GM18520 (cell line): ENCODE measurements at regions not wholly inside any gene's neighbourhood (a gene's known extent, or its start where the extent isn't known, plus 50 kb on each side); places are given as distances from the start of the nearest gene placed in this dataset.
"Not testable (repeated sequence)": the region's sequence is repeated elsewhere in the genome, so short reads cannot be mapped to it uniquely, and the experiment has no call there.

Experiments used
- ATAC-seq: cut with Tn5 transposase; IDR thresholded peaks from one replicate; pipeline ENCODE4 v1.9.1; 2021; ENCODE audit not compliant: unreplicated experiment

GRCh38 chr6:26795474-26796307 lies 136.1 kb upstream of the ZNF322 start:
- ATAC-seq = not testable (repeated sequence)

- not testable (repeated sequence) for ATAC-seq
Observed at GRCh38 chr6:26799903-26800633, 140.5 kb upstream of the ZNF322 start.

- ATAC-seq = not testable (repeated sequence)
Observed at GRCh38 chr6:26803762-26804161, 144.2 kb upstream of the ZNF322 start.

GRCh38 chr6:26811486-26812116 lies 152.1 kb upstream of the ZNF322 start:
- ATAC-seq = not testable (repeated sequence)

- ATAC-seq = not testable (repeated sequence)
Observed at GRCh38 chr6:26818640-26819225, 159.2 kb upstream of the ZNF322 start.

GRCh38 chr6:26827965-26828364 lies 168.4 kb upstream of the ZNF322 start:
- not testable (repeated sequence) for ATAC-seq

- ATAC-seq = not testable (repeated sequence)
Observed at GRCh38 chr6:26829480-26829879, 169.9 kb upstream of the ZNF322 start.

GRCh38 chr6:26830992-26831391 lies 171.4 kb upstream of the ZNF322 start:
- ATAC-seq = not testable (repeated sequence)

- not testable (repeated sequence) for ATAC-seq
Observed at GRCh38 chr6:26835707-26836106, 176.2 kb upstream of the ZNF322 start.

GRCh38 chr6:26836657-26837056 lies 177.1 kb upstream of the ZNF322 start:
- ATAC-seq = not testable (repeated sequence)

GRCh38 chr6:26844823-26845222 lies 185.3 kb upstream of the ZNF322 start:
- not testable (repeated sequence) for ATAC-seq

GRCh38 chr6:26857289-26857688 lies 197.7 kb upstream of the ZNF322 start:
- not testable (repeated sequence) for ATAC-seq

GRCh38 chr6:26859067-26859770 lies 199.7 kb upstream of the ZNF322 start:
- ATAC-seq = not testable (repeated sequence)

GRCh38 chr6:26859771-26860163 lies 200.2 kb upstream of the ZNF322 start:
- ATAC-seq = not testable (repeated sequence)

- ATAC-seq = not testable (repeated sequence)
Observed at GRCh38 chr6:26861913-26862312, 202.4 kb upstream of the ZNF322 start.

- ATAC-seq = not testable (repeated sequence)
Observed at GRCh38 chr6:26863641-26864040, 204.1 kb upstream of the ZNF322 start.

GRCh38 chr6:26898785-26899184 lies 239.2 kb upstream of the ZNF322 start:
- ATAC-seq = not testable (repeated sequence)

GRCh38 chr6:26924206-26924605 lies 264.7 kb upstream of the ZNF322 start:
- not testable (repeated sequence) for ATAC-seq

GRCh38 chr6:26928190-26928589 lies 268.6 kb upstream of the ZNF322 start:
- ATAC-seq = not testable (repeated sequence)

- ATAC-seq = not testable (repeated sequence)
Observed at GRCh38 chr6:26937258-26937657, 277.7 kb upstream of the ZNF322 start.
